SH-SY5Y (cell line): ENCODE measurements at regions not wholly inside any gene's neighbourhood (a gene's known extent, or its start where the extent isn't known, plus 50 kb on each side); places are given as distances from the start of the nearest gene placed in this dataset.

Source experiments
- GATA2 ChIP-seq: IDR thresholded peaks from 2 replicates; pipeline ENCODE4 v1.6.1; 2011; ENCODE audit warnings: mild to moderate bottlenecking, low read depth, low read length
- GATA3 ChIP-seq: IDR thresholded peaks from 2 replicates; pipeline ENCODE4 v1.6.1; 2011; ENCODE audit warnings: low read depth, mild to moderate bottlenecking, low read length, moderate library complexity

- TF ChIP-seq GATA3 = no peak
- TF ChIP-seq GATA2 = no peak
Observed at GRCh38 chr1:34364376-34364775, 187.7 kb downstream of the C1orf94 start.
